Fibroblast of skin of left quadriceps (primary cell): ENCODE measurements at regions not wholly inside any gene's neighbourhood (a gene's known extent, or its start where the extent isn't known, plus 50 kb on each side); places are given as distances from the start of the nearest gene placed in this dataset.

Source experiments
- DNase-seq, 2 experiments: peaks; one replicate each; pipeline ENCODE4 v3.0.0-alpha.2; 2013; ENCODE audit warnings: low read depth in 2 of 2

DNA sequence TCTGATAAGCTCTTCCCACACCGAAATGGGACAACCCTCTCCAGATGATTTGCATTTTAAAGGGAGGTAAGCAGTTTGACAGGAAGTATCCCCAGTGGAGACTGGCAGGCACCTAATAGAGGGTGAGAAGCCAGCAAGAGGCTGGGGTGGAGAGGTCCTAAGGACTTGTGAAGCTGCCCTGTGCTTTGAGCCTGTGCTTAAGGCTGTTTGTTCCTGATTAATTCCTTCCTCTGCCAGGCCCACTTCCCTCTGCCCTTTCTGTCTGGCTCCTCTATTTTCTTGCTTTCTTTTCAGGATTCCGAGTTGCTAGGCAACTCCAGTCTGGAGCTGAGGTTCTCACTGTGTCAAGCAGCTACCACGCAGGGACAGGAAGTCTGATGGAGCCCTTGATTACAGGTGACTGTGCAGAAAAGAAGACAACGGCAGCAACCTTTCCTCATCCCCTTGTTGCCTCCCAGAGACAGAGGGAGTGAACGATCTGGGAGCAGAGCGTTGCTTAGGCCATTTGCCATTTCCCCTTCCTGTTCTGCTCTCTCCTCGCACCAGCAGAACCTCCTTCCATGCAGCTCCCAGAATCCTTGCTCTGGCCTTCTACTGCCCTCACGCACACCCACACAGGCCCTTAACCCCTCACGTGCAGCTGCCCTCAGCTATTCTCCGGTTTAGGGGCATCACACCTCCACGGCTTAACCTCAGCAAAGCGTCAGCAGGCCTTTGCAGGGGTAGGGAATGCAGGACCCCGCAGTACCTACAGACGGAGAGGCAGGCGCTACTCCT is 103.6 kb upstream of the CELF4 start:
- no peak for DNase-seq

GRCh38 chr18:37667836-37668235 is 102.2 kb upstream of the CELF4 start:
- no peak for DNase-seq

DNA sequence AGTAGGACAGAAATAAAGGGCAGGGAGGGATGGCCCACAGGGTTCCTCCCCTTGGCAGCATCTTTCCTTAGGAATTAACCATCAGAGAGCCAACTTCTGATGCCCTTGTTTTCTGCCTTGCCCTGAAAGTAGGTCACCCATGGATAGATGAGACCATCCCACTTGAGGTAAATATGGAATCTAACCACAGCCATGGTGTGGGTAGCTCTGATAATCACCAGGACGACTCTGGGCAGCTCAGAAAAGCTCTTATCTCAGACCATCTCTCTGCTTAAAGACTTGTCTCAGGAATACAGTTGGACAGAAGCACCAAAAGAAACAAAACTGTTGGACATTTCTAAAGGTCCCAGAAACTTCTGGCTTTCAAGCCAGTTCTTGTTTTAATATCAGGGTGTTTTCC is 101.4 kb upstream of the CELF4 start:
- DNase-seq = no peak

- no peak for DNase-seq
Measured at GRCh38 chr18:37666451-37666850, 100.9 kb upstream of the CELF4 start.

GRCh38 chr18:37665346-37665745 is 99.7 kb upstream of the CELF4 start:
- DNase-seq = no peak

DNA sequence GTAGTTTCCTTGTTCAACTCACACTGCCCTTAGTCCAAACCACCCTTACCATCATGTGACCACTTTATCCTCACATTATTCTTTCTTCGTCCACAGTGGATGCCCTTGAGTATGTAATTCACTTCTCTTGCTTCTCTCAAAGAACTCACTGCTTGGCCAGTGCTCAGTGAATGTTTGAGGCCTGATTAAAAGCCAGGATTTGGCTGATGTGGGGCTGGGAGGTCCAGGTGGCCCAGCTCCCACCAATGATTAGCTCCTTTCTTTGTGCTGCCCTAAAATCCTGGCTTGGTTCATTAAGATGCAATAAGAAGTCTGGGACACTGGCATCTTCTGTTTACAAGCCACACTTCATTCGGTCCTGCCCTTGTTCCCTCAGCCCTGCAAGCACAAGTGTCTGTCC is 97.8 kb upstream of the CELF4 start:
- DNase-seq = no peak

DNA sequence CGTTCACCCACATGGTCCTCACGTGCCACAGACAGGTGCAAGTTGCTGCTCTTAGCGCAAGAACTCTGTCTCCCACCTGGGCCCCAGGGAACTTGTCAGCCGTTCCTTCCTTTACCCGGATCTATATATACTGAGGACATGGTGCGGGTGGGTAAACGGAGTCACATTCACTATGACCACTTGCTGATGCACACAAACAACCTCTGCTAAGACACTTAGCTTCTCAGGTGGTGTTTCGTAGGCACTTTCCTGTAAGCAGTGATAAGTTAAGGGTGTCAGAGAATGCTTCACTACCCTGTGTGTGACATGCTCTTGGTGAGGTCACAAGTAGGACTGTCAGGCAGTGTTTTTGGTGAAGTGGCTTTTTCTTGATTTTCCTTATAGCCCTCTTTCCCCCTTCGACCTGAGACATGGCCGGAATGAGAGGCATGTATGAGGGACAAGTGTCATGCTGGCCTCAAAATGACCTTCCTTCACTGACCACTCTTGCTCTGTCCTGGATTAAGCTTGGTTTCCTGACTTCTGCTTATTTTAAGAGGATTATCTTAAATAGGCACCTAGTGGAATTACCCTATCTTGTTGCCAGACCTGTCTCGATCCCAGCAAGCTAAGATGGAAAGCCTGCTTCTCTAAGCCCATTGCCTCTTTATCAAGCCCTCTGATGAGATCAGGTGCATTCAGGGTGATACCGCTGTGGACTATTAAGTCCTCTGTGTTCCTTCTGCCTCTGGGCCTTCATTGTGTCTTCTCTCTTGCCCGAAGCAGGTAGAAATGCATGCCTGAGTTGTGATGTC is 97.1 kb upstream of the CELF4 start:
- no peak for DNase-seq

- DNase-seq = no peak
Measured at GRCh38 chr18:37662099-37662498, 96.5 kb upstream of the CELF4 start.

DNA sequence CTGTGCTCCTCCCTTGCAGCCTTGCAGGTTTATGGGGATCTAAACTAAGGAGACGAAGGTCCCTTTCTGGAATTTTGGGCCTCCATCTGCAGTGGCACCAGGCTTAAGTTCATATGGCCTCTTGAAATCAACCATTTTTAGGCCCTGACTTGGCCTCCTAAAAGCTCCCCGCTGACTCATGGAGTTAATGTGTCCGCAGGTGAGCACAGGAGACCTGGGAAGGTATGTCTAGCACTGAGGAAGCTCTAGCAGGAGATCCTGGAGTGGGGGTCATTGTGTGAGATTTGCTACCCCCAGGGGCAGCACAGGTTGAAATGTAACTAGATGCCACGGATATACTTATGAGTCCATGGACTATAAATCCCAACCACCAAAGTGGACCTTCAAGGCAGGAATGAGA is 95.9 kb upstream of the CELF4 start:
- no peak for DNase-seq

GRCh38 chr18:37661061-37661460 is 95.5 kb upstream of the CELF4 start:
- DNase-seq = no peak

- DNase-seq = no peak
Measured at GRCh38 chr18:37660658-37661057, 95.1 kb upstream of the CELF4 start.

DNA sequence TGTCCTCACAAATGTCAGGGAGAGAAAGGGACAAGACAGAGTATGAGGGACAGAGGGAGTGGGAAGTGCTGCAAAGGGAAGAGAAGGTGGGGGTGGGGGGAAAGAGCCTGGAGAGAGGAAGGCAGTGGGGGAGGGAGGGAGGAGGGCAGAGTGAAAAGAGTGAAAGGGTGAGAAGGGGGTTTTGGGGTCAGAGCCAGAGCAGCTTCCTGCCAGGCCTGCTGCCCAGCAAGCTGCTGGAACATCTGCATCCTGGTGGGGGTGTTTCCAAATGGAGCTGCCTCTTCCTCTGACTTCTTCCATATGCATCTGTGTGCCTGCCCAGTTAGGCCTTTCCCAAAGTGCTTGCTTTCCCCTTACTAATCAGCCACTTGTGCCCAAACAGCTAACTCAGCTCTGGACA is 94.3 kb upstream of the CELF4 start:
- no peak for DNase-seq

DNA sequence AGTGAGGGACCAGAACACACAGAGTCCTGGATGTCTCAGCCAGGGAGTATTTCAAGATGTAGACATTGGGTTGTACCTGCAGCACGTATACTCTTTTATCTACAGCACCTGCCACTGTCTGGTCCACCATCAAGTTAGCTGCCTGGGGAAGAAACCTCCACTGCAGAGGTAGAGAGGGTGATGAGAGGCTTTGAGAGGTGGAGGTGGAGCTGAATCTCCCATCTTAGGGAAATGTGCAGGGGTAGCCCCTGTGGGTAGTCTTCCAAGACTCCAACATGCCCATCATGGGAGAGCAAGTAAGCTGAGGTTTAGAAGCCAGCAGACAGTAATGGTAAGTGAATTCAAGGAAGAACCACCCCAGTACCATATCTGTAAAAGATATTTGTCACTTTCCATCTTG is 93.3 kb upstream of the CELF4 start:
- DNase-seq = no peak

DNA sequence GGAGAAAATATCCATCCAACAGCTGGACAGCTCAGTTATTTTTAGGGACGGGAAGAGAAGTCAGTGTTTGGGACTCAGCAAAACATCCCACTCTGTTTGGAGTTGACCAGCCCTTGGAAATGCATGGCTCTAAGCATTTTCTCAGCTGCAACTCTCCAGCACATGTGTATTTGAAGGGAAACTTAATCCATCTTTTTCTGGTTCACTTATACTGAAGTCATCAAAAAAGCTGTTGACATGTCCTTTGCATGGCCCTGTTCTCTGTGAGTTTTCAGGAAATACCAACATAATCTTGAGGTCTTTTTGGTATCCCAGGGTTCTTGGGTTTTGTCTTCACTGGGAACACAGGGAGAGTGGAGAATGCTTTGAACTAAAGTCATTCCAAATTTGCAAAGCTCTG is 91.9 kb upstream of the CELF4 start:
- no peak for DNase-seq

- DNase-seq = no peak
Measured at GRCh38 chr18:37654731-37655369, 89.3 kb upstream of the CELF4 start.

- DNase-seq = no peak
Measured at GRCh38 chr18:37654034-37654433, 88.4 kb upstream of the CELF4 start.

- no peak for DNase-seq
Measured at GRCh38 chr18:37653618-37654017, 88.0 kb upstream of the CELF4 start.

- DNase-seq = no peak
Measured at GRCh38 chr18:37649930-37650329, 84.3 kb upstream of the CELF4 start.

DNA sequence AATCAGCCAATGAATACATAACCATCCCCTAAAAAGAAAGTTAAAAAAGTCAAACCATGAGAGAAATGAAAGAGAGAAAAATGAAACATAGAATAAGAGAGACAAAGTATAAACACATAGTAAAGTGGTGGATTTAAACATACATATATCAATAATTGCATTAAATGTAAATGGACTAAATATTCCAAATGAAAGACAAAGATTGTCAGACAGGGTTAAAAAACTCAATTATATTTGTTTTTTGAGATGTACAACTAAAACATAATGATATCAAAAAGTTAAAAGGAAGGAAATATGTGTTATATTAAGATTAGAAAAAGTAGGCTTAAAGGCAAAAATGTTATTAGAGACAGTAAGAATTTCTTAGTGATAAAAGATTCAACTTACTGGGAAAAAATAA is 83.8 kb upstream of the CELF4 start:
- DNase-seq = no peak

GRCh38 chr18:37641573-37641972 is 76.0 kb upstream of the CELF4 start:
- DNase-seq = no peak

DNA sequence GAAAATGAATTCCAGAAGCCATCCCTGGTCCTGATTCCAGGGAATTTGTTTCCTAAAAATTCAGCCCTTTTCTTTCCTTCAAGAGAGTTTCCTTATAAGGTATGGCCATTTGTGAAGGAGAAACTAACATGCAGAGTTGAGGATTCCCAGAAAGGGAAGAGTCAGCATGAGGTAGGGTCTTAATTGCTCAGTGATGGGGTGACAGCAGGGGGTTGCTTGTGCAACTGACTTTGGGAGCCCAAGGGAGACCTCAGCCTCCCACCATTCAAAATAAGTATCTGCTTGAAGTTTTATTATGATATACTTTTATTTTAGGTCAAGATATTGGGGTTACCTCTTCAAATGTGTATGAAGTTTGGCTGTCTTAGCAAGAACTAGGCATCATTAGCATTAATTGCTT is 74.9 kb upstream of the CELF4 start:
- no peak for DNase-seq

GRCh38 chr18:37639846-37640245 is 74.2 kb upstream of the CELF4 start:
- DNase-seq = no peak

DNA sequence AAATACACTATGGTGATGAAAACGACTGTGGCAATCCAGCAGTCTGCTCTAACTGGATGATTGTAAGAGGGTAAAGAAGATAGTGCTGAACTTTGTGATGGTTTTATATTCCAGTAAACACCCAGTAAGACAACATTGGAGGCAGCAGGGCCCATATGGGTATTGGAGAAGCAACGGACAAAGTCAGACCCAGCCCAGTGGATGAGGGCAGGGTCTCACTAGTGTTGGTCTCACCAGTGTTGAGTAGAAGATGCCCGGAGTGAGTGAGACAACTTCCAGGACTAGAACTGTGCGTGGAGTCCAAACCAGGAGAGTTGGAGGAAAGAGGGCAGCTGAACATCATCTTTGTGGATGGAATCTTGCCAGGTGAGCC is 71.9 kb upstream of the CELF4 start:
- DNase-seq = no peak
